IMR-90 (cell line): ENCODE measurements at regions not wholly inside any gene's neighbourhood (a gene's known extent, or its start where the extent isn't known, plus 50 kb on each side); places are given as distances from the start of the nearest gene placed in this dataset.

Source experiments
- ATAC-seq: fragments of 200-7000 bp; cut with Tn5 transposase; 2 replicates; pipeline ENCODE4 v1.9.1; 2020; ENCODE audit warnings: low read depth, mild to moderate bottlenecking, moderate library complexity
- BruUV-seq: library from RNA; stranded (reverse); fragments of 400-500 nt; replicated peaks from 2 replicates; lab custom pipeline; 2021; lab: Mats Ljungman, UMichigan
- CTCF ChIA-PET: fragments of 300-600 bp; formaldehyde crosslinking; extraction: SDS; loops from one replicate; lab custom pipeline; 2021; ENCODE audit warnings: antibody characterized with exemption; lab: Yijun Ruan, JAX
- POLR2A ChIA-PET: fragments of 300-600 bp; sonication (Branson Sonifier 250); formaldehyde crosslinking; loops from one replicate; lab custom pipeline; 2022; ENCODE audit warnings: antibody characterized with exemption; ENCODE audit not compliant: unreplicated experiment; lab: Charles Lee
- DNase-seq: peaks from one replicate; pipeline ENCODE4 v3.0.0; 2013
- H2AFZ ChIP-seq: replicated peaks from 2 replicates; pipeline ENCODE3; 2013; ENCODE audit warnings: low read length, mild to moderate bottlenecking; ENCODE audit not compliant: poor library complexity
- H2AK5ac ChIP-seq: 2 replicates; pipeline ENCODE4 v1.6.1; 2013; ENCODE audit warnings: low read depth, low read length, inconsistent platforms
- H2AK9ac ChIP-seq: replicated peaks from 2 replicates; pipeline ENCODE3; 2013; ENCODE audit warnings: mild to moderate bottlenecking, low read depth, low read length, moderate library complexity; ENCODE audit not compliant: poor library complexity
- H2BK120ac ChIP-seq: 2 replicates; pipeline ENCODE4 v1.6.1; 2013; ENCODE audit warnings: low read depth, low read length, inconsistent platforms
- H2BK15ac ChIP-seq: 3 replicates; pipeline ENCODE4 v1.6.1; 2013; ENCODE audit warnings: low read depth, low read length, inconsistent platforms
- H2BK20ac ChIP-seq: 2 replicates; pipeline ENCODE4 v1.6.1; 2013; ENCODE audit warnings: low read depth, mild to moderate bottlenecking, inconsistent platforms, low read length, moderate library complexity
- H2BK5ac ChIP-seq: 2 replicates; pipeline ENCODE4 v1.6.1; 2013; ENCODE audit warnings: mild to moderate bottlenecking, low read depth, low read length, inconsistent platforms; ENCODE audit not compliant: poor library complexity, severe bottlenecking
- H3K14ac ChIP-seq: replicated peaks from 2 replicates; pipeline ENCODE4 v1.6.1; 2013; ENCODE audit warnings: low read depth, low read length, inconsistent platforms
- H3K18ac ChIP-seq: 2 replicates; pipeline ENCODE4 v1.6.1; 2013; ENCODE audit warnings: low read depth, low read length, control low read depth
- H3K23ac ChIP-seq: 2 replicates; pipeline ENCODE4 v1.6.1; 2013; ENCODE audit warnings: low read depth, low read length, inconsistent platforms
- H3K27ac ChIP-seq: 2 replicates; pipeline ENCODE4 v1.5.1; 2013; ENCODE audit warnings: mild to moderate bottlenecking, control low read depth, low read length; ENCODE audit not compliant: insufficient read depth
- H3K27me3 ChIP-seq: 2 replicates; pipeline ENCODE4 v1.6.1; 2013; ENCODE audit warnings: low read length; ENCODE audit not compliant: control insufficient read depth, insufficient read depth
- H3K36me3 ChIP-seq: 2 replicates; pipeline ENCODE4 v1.6.1; 2013; ENCODE audit warnings: low read length, mixed read lengths; ENCODE audit not compliant: control insufficient read depth, insufficient read depth
- H3K4ac ChIP-seq: 2 replicates; pipeline ENCODE4 v1.6.1; 2013; ENCODE audit warnings: low read depth, low read length, inconsistent platforms
- H3K4me1 ChIP-seq: 2 replicates; pipeline ENCODE4 v1.6.1; 2013; ENCODE audit warnings: low read length, mixed read lengths; ENCODE audit not compliant: control insufficient read depth, insufficient read depth
- H3K4me2 ChIP-seq: 2 replicates; pipeline ENCODE4 v1.6.1; 2013; ENCODE audit warnings: low read depth, mild to moderate bottlenecking, control low read depth, low read length, moderate library complexity
- H3K4me3 ChIP-seq: 2 replicates; pipeline ENCODE4 v1.5.1; 2013; ENCODE audit warnings: low read depth, mild to moderate bottlenecking, control low read depth, low read length, moderate library complexity; ENCODE audit not compliant: insufficient read depth
- H3K56ac ChIP-seq: 2 replicates; pipeline ENCODE4 v1.6.1; 2013; ENCODE audit warnings: low read length, inconsistent platforms; ENCODE audit not compliant: insufficient read depth; ENCODE audit errors: extremely low read depth
- H3K79me1 ChIP-seq, 2 experiments: 2 replicates each; pipeline ENCODE4 v1.6.1; 2013; ENCODE audit warnings: low read length in 2 of 2, inconsistent platforms in 1 of 2, low read depth in 1 of 2
- H3K9ac ChIP-seq: 2 replicates; pipeline ENCODE4 v1.6.1; 2013; ENCODE audit warnings: low read depth, low read length, control low read depth
- H3K9me1 ChIP-seq: 2 replicates; pipeline ENCODE4 v1.6.1; 2013; ENCODE audit warnings: low read length, inconsistent platforms; ENCODE audit not compliant: insufficient read depth
- H3K9me3 ChIP-seq: 2 replicates; pipeline ENCODE4 v1.6.1; 2013; ENCODE audit warnings: low read length; ENCODE audit not compliant: control insufficient read depth, insufficient read depth
- H4K20me1 ChIP-seq: 2 replicates; pipeline ENCODE4 v1.6.1; 2013; ENCODE audit warnings: low read length, inconsistent platforms; ENCODE audit not compliant: insufficient read depth
- H4K5ac ChIP-seq: 2 replicates; pipeline ENCODE4 v1.6.1; 2013; ENCODE audit warnings: mild to moderate bottlenecking, low read depth, low read length, control low read depth
- H4K8ac ChIP-seq, 2 experiments: 2 replicates each; pipeline ENCODE4 v1.6.1; 2013; ENCODE audit warnings: low read depth in 2 of 2, low read length in 2 of 2, control low read depth in 1 of 2, inconsistent platforms in 1 of 2
- H4K91ac ChIP-seq: 2 replicates; pipeline ENCODE4 v1.6.1; 2013; ENCODE audit warnings: low read depth, low read length, inconsistent platforms; ENCODE audit not compliant: insufficient read depth
- BHLHE40 ChIP-seq: fragments of 150-350 bp; IDR thresholded peaks from 2 replicates; pipeline ENCODE4 v1.6.1; 2016; ENCODE audit warnings: mild to moderate bottlenecking, low read depth, low read length
- CEBPB ChIP-seq: IDR thresholded peaks from 2 replicates; pipeline ENCODE4 v1.6.1; 2012; ENCODE audit warnings: low read depth, low read length, improper control_type of control experiment
- MAFK ChIP-seq: IDR thresholded peaks from 2 replicates; pipeline ENCODE4 v1.6.1; 2012; ENCODE audit warnings: low read depth, low read length, improper control_type of control experiment
- WGBS, 2 experiments: methylation state at CpG; one replicate each; pipeline versions ENCODE4 v1.1.5 to v1.1.7; 2013; ENCODE audit warnings: missing lambda C conversion rate in 2 of 2; ENCODE audit not compliant: insufficient read length in 1 of 2; ENCODE audit errors: extremely low coverage in 2 of 2; 5-methylcytosine and 5-hydroxymethylcytosine counted together
- dilution Hi-C: fragments of 300-500 bp; cut with HindIII; formaldehyde crosslinking; loops from one replicate; pipeline ENCODE4 v1.14.3; 2018; ENCODE audit warnings: low sequenced_read_pairs; ENCODE audit not compliant: unreplicated experiment
- in situ Hi-C: fragments of 300-500 bp; cut with MboI; formaldehyde crosslinking; loops from 3 replicates; pipeline ENCODE4 v1.14.3; 2019; ENCODE audit warnings: low sequenced_read_pairs, inconsistent platforms, mixed read lengths
- intact Hi-C: fragments of 100-400 bp; cut with micrococcal nuclease; formaldehyde crosslinking; loops from 2 replicates; pipeline ENCODE4 v1.10.0; 2022
- TF ChIP-seq, protein P1 (sequence below): conservative IDR thresholded peaks from 2 replicates; pipeline ENCODE4 v1.5.1; 2012; ENCODE audit warnings: mild to moderate bottlenecking, low read depth, low read length, improper control_type of control experiment

DNA sequence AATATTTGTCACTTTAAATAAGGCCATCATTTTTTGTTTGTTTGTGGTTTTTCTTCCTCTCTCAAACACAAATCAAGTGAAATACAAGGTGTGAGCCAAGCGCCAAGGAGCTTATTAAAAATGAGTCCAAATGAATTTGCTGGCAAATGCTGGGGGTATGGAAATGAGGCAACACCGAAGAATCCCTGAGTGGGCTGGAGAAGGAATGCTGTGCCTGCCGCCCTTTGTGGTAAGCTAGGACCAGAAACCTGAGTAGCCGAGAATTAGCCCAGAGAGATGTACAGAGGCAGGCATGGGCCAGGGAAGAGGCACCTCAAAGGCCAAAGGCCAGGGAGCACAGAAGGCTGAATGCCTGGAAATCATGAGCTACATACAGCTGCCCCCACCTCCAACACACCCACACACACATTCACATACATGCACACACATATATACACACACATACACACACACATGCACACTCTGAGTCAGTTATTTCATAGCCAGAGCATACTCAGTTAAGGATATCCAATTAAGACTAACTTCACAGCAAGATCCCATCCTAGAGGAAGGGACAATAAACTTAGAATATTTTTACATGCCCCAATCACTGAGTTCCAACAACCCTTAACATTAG, 266.1 kb upstream of the DYNLRB2 start:
- Histone ChIP-seq H2AFZ (peak overlapping the region; percentile 68), H3K4me2 (peak overlapping the region; percentile 25; the same call in 1 of the 2 replicates), H3K23ac (peak overlapping the region; percentile 95), H3K9me1 (peaks cover 4% of the 10 kb centered on the region; the same call in 1 of the 2 replicates), H3K4ac (peak overlapping the region; percentile 92), H3K9ac (no peak overlapping the region), H2AK5ac (peak overlapping the region; percentile 52), H4K91ac (peak overlapping the region; percentile 64), H3K27me3 (no peaks in the 10 kb centered on the region), H2AK9ac (peak overlapping the region; percentile 66), H4K20me1 (no peaks in the 10 kb centered on the region), H3K79me1 (no peaks in the 10 kb centered on the region), H3K56ac (peak overlapping the region; percentile 39; the same call in 1 of the 2 replicates), H2BK120ac (peak overlapping the region; percentile 94), H2BK20ac (peak overlapping the region; percentile 51), H3K9me3 (no peaks in the 10 kb centered on the region), H3K27ac (peak overlapping the region; percentile 10; the same call in 1 of the 2 replicates), H3K36me3 (no peaks in the 10 kb centered on the region), H3K14ac (peak overlapping the region; percentile 70), H3K4me1 (peaks cover 5% of the 10 kb centered on the region), H3K18ac (peak overlapping the region; percentile 50; the same call in 1 of the 2 replicates), H4K8ac (peak overlapping the region; percentile 58 to 83), H2BK15ac (peak overlapping the region; percentile 61; the same call in 1 of the 3 replicates), H2BK5ac (peak overlapping the region; percentile 95), H4K5ac (peak overlapping the region; percentile 41; the same call in 1 of the 2 replicates), H3K4me3 (no peak overlapping the region)
- ChIA-PET POLR2A (no interaction called here), CTCF (interaction anchor here (0.6 kb wide), 1 partner anchor 74 kb away, joined by 3 read pairs; no protein-coding TSS in a partner anchor)
- BruUV-seq = no TSS peak
- in situ Hi-C loops = no loop called here
- intact Hi-C loops = loop anchor here (2.0 kb wide), 1 partner anchor 78 kb away; no protein-coding TSS in a partner anchor
- WGBS, 2 experiments = no CpG with 5 or more reads among the region's 4 CpGs
- TF ChIP-seq CEBPB (peak; percentile 81), BHLHE40 (0 out of 2 replicates have a peak, but pooled peaks have one; percentile 24), MAFK (peak; percentile 6; the same call in 1 of the 2 replicates)
- TF ChIP-seq, protein P1, sequence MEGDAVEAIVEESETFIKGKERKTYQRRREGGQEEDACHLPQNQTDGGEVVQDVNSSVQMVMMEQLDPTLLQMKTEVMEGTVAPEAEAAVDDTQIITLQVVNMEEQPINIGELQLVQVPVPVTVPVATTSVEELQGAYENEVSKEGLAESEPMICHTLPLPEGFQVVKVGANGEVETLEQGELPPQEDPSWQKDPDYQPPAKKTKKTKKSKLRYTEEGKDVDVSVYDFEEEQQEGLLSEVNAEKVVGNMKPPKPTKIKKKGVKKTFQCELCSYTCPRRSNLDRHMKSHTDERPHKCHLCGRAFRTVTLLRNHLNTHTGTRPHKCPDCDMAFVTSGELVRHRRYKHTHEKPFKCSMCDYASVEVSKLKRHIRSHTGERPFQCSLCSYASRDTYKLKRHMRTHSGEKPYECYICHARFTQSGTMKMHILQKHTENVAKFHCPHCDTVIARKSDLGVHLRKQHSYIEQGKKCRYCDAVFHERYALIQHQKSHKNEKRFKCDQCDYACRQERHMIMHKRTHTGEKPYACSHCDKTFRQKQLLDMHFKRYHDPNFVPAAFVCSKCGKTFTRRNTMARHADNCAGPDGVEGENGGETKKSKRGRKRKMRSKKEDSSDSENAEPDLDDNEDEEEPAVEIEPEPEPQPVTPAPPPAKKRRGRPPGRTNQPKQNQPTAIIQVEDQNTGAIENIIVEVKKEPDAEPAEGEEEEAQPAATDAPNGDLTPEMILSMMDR = no peak
- dilution Hi-C loops = no loop called here
- peak; percentile 81 for DNase-seq
- ATAC-seq = peak; percentile 84
